SU-DHL-6 (cell line): ENCODE measurements at regions not wholly inside any gene's neighbourhood (a gene's known extent, or its start where the extent isn't known, plus 50 kb on each side); places are given as distances from the start of the nearest gene placed in this dataset.

Experiments used
- H2AFZ ChIP-seq: fragments of 200-600 bp; sonication (generic); 2 replicates; pipeline ENCODE4 v1.6.1; 2014; ENCODE audit warnings: low read depth, mild to moderate bottlenecking, moderate library complexity, mixed read lengths, antibody characterized with exemption, low read length; ENCODE audit not compliant: severe bottlenecking
- H3F3A ChIP-seq: fragments of 200-600 bp; shearing (Covaris generic); 2 replicates; pipeline ENCODE4 v1.6.0; 2016; ENCODE audit warnings: antibody characterized with exemption, mild to moderate bottlenecking; ENCODE audit not compliant: insufficient read depth
- H3K27ac ChIP-seq: fragments of 200-600 bp; sonication (generic); 2 replicates; pipeline ENCODE4 v1.5.1; 2016; ENCODE audit warnings: low read depth, mild to moderate bottlenecking, low read length, moderate library complexity, mixed read lengths
- H3K27me3 ChIP-seq: fragments of 200-600 bp; sonication (generic), shearing (Covaris generic); 2 replicates; pipeline ENCODE4 v1.6.0; 2014; ENCODE audit warnings: mild to moderate bottlenecking, low read length
- H3K36me3 ChIP-seq: fragments of 200-600 bp; sonication (generic); 2 replicates; pipeline ENCODE4 v1.6.1; 2014; ENCODE audit warnings: mild to moderate bottlenecking, low read length, mixed read lengths
- H3K4me2 ChIP-seq: fragments of 300-600, 200-600 bp; shearing (Covaris generic), sonication (generic); 2 replicates; pipeline ENCODE4 v1.6.0; 2014; ENCODE audit warnings: low read length, low read depth, mild to moderate bottlenecking; ENCODE audit not compliant: poor library complexity, severe bottlenecking
- H3K4me3 ChIP-seq: fragments of 200-600 bp; sonication (generic); 2 replicates; pipeline ENCODE4 v1.5.1; 2014; ENCODE audit warnings: antibody characterized with exemption, low read length, mild to moderate bottlenecking, mixed read lengths; ENCODE audit not compliant: insufficient read depth, poor library complexity, severe bottlenecking
- H3K79me2 ChIP-seq: fragments of 200-600 bp; sonication (generic); 2 replicates; pipeline ENCODE4 v1.6.1; 2014; ENCODE audit warnings: mild to moderate bottlenecking, low read length, moderate library complexity; ENCODE audit not compliant: insufficient read depth
- H3K9ac ChIP-seq: fragments of 200-600 bp; sonication (generic); 2 replicates; pipeline ENCODE4 v1.7.0; 2014; ENCODE audit warnings: mild to moderate bottlenecking, low read length
- H3K9me2 ChIP-seq: fragments of 200-600 bp; sonication (generic); replicated peaks from 2 replicates; pipeline ENCODE4 v1.6.1; 2014; ENCODE audit warnings: low read length; ENCODE audit not compliant: insufficient read depth
- H3K9me3 ChIP-seq: fragments of 200-600 bp; sonication (generic); 2 replicates; pipeline ENCODE4 v1.6.1; 2014; ENCODE audit warnings: low read length, mixed read lengths; ENCODE audit not compliant: insufficient read depth
- H4K20me1 ChIP-seq: fragments of 200-600 bp; sonication (generic); 2 replicates; pipeline ENCODE4 v1.6.1; 2014; ENCODE audit warnings: low read depth, mild to moderate bottlenecking, antibody characterized with exemption, low read length, moderate library complexity, mixed read lengths
- EZH2phosphoT487 ChIP-seq: fragments of 200-600 bp; sonication (generic), shearing (Covaris generic); conservative IDR thresholded peaks from 2 replicates; pipeline ENCODE4 v1.6.1; 2018; ENCODE audit warnings: mild to moderate bottlenecking, antibody characterized with exemption, low read length, moderate library complexity, mixed read lengths
- TF ChIP-seq, protein P1 (sequence below): fragments of 200-600 bp; sonication (generic); IDR thresholded peaks from one replicate; pipeline ENCODE4 v1.5.1; 2017; ENCODE audit warnings: antibody characterized with exemption, mild to moderate bottlenecking, low read length, moderate library complexity; ENCODE audit not compliant: insufficient read depth, poor library complexity, severe bottlenecking

DNA sequence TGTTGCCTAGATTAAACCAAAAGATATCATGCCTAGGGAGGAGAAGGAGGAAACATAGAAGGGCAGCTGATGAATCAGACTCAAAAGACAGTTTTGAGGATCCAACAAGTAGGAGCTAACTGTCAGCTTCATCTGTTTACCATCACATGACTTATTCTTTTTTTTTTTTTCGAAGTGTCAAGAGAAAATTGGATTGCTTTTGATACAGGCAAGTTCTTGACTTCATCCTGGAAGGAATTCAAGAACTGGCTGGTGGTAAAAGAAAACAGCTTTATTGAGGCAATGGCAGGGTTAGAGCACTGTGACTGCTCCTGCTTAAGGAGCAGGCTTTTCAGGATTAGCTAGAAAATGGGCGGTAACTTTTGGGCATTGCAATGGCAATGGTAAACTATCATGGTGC, 227.5 kb upstream of the KCNMB2 start:
- TF ChIP-seq, protein P1, sequence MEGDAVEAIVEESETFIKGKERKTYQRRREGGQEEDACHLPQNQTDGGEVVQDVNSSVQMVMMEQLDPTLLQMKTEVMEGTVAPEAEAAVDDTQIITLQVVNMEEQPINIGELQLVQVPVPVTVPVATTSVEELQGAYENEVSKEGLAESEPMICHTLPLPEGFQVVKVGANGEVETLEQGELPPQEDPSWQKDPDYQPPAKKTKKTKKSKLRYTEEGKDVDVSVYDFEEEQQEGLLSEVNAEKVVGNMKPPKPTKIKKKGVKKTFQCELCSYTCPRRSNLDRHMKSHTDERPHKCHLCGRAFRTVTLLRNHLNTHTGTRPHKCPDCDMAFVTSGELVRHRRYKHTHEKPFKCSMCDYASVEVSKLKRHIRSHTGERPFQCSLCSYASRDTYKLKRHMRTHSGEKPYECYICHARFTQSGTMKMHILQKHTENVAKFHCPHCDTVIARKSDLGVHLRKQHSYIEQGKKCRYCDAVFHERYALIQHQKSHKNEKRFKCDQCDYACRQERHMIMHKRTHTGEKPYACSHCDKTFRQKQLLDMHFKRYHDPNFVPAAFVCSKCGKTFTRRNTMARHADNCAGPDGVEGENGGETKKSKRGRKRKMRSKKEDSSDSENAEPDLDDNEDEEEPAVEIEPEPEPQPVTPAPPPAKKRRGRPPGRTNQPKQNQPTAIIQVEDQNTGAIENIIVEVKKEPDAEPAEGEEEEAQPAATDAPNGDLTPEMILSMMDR = no peak
- no peak for TF ChIP-seq EZH2phosphoT487
- Histone ChIP-seq H3K79me2 (no peaks in the 10 kb centered on the region), H3K9ac (no peak overlapping the region), H3K36me3 (no peaks in the 10 kb centered on the region), H3K4me2 (no peak overlapping the region), H3K9me3 (no peaks in the 10 kb centered on the region), H4K20me1 (no peaks in the 10 kb centered on the region), H3K4me3 (no peak overlapping the region), H3K9me2 (no peaks in the 10 kb centered on the region), H3K27me3 (no peaks in the 10 kb centered on the region), H2AFZ (no peak overlapping the region), H3F3A (no peaks in the 10 kb centered on the region), H3K27ac (no peak overlapping the region)

DNA sequence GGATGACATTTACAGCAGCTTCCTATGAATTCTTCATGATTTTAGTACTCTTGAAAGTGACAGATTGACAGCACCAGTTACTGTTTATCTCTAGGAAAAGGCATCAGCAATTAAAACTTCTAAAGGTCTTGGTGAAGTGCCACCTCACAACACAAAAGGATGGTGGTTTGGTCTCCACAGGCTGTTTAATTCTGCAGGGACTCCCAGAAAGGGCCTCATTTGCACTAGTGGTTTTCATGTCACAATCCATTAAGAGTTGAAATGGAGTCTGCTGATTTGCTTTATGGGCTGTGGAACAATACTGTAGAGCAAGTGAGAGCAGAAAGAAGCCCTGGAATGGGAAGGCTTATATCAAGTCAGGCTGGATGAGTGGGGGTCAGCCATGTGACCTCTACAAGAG, 225.3 kb upstream of the KCNMB2 start:
- Histone ChIP-seq H4K20me1 (no peaks in the 10 kb centered on the region), H3K27ac (no peak overlapping the region), H3F3A (no peaks in the 10 kb centered on the region), H3K9me2 (no peaks in the 10 kb centered on the region), H3K4me3 (no peak overlapping the region), H3K79me2 (no peaks in the 10 kb centered on the region), H3K36me3 (no peaks in the 10 kb centered on the region), H3K9me3 (no peaks in the 10 kb centered on the region), H3K9ac (no peak overlapping the region), H3K4me2 (no peak overlapping the region), H2AFZ (no peak overlapping the region), H3K27me3 (no peaks in the 10 kb centered on the region)
- no peak for TF ChIP-seq EZH2phosphoT487

DNA sequence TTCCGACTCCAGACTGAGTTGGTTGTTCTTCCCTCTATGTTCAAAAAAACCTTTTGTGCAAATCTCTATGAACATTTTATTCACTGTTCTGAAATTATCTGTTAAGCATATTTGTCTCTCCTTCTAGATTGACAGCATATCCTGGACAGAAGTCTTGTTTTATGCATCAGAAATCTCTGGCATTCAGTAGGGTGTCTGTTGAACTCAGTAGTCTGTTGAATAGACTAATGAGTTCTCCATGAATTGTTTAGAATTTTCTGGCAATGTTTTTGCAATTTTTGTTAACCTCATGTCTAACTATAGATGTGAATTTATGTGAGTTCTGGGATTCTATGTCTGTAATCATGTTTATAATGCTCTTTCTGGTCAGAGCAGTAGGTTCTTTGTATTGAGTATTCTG, 222.5 kb upstream of the KCNMB2 start:
- H3K27me3 ChIP-seq = no peaks in the 10 kb centered on the region
- H4K20me1 ChIP-seq = no peaks in the 10 kb centered on the region
- H3K9me2 ChIP-seq = no peaks in the 10 kb centered on the region
- H3K36me3 ChIP-seq = no peaks in the 10 kb centered on the region
- no peaks in the 10 kb centered on the region for H3F3A ChIP-seq
- no peak overlapping the region for H2AFZ ChIP-seq
- TF ChIP-seq EZH2phosphoT487 = no peak
- TF ChIP-seq, protein P1 = no peak
- H3K9me3 ChIP-seq = no peaks in the 10 kb centered on the region
- no peak overlapping the region for H3K9ac ChIP-seq
- H3K79me2 ChIP-seq = no peaks in the 10 kb centered on the region
- no peak overlapping the region for H3K4me2 ChIP-seq
- H3K4me3 ChIP-seq = no peak overlapping the region
- no peak overlapping the region for H3K27ac ChIP-seq

DNA sequence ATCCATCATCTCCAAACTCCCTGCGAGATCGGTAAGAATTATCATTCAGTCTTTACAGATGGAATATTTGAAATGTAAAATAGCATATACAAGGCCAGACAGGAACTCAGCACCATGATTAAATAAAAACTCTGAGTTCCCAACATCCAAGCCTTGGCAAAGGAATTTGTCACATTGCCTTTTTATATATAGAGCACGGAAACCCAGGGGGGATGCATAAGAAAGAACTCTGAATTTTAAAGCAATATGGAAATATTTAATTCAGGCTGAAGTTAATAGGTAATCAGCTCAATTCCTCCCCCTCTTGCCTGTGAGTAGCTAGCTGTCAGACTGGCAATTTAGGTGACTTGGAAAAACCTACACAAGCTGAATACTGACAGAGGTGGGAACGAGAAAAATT, 217.9 kb upstream of the KCNMB2 start:
- Histone ChIP-seq H3K9ac (no peak overlapping the region), H3K79me2 (no peaks in the 10 kb centered on the region), H2AFZ (no peak overlapping the region), H3K4me3 (no peak overlapping the region), H4K20me1 (no peaks in the 10 kb centered on the region), H3K4me2 (no peak overlapping the region), H3K27me3 (no peaks in the 10 kb centered on the region), H3K9me3 (no peaks in the 10 kb centered on the region), H3K9me2 (no peaks in the 10 kb centered on the region), H3K27ac (no peak overlapping the region), H3F3A (no peaks in the 10 kb centered on the region), H3K36me3 (no peaks in the 10 kb centered on the region)
- no peak for TF ChIP-seq EZH2phosphoT487
- TF ChIP-seq, protein P1 = no peak
